ENCODE measurements at regions not wholly inside any gene's neighbourhood (a gene's known extent, or its start where the extent isn't known, plus 50 kb on each side); places are given as distances from the start of the nearest gene placed in this dataset.

GRCh38 chr2:145687442-145688134 is 1167.7 kb upstream of the ZEB2 start:
- Mint-ChIP-seq H3K9me3 (ENCODE audit: low read depth) (no peaks in the 10 kb centered on the region), H3K36me3 (ENCODE audit: low read depth) (no peaks in the 10 kb centered on the region), H3K27ac (ENCODE audit: unreplicated experiment) (no peak overlapping the region), H3K4me1 (ENCODE audit: low read depth) (peaks cover 3% of the 10 kb centered on the region), H3K27me3 (ENCODE audit: low read depth) (no peaks in the 10 kb centered on the region), H3K4me3 (ENCODE audit: unreplicated experiment) (no peak overlapping the region)
- TF ChIP-seq, protein P1, sequence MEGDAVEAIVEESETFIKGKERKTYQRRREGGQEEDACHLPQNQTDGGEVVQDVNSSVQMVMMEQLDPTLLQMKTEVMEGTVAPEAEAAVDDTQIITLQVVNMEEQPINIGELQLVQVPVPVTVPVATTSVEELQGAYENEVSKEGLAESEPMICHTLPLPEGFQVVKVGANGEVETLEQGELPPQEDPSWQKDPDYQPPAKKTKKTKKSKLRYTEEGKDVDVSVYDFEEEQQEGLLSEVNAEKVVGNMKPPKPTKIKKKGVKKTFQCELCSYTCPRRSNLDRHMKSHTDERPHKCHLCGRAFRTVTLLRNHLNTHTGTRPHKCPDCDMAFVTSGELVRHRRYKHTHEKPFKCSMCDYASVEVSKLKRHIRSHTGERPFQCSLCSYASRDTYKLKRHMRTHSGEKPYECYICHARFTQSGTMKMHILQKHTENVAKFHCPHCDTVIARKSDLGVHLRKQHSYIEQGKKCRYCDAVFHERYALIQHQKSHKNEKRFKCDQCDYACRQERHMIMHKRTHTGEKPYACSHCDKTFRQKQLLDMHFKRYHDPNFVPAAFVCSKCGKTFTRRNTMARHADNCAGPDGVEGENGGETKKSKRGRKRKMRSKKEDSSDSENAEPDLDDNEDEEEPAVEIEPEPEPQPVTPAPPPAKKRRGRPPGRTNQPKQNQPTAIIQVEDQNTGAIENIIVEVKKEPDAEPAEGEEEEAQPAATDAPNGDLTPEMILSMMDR (IDR thresholded peaks at IDR 0.05): no peak
- DNase-seq (ENCODE audit: low spot score): no peak

DNA sequence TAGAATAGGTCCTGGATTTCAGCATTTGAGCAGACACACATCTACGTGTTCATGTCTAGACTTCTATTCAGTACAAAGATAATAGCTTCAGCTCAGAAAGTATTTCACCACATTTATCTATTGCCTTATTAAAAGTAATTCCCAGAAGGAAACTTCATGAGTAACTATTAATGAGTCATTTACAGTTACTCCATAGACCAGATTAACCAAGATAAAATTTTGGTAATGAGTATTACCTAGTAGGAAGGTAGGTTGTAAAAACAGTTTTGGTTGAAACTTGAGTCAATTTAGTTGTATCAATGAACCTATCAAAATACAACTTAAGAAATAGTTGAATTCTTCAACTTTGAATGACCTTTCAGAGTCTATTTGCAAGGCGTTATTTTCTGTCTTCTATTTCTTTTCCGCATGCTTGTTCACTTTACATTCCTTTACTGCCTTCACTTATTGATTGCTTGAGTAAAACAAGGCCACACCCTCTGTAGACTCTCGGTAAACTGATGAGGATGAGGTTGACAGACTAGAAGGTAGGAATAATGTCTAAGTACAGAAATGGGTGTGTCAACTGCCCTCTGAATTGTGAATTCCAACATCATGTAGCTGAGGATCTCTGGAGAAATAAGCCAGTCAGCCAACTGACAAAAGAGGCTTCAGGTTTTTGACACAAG is 1165.6 kb upstream of the ZEB2 start:
- H3K27ac Mint-ChIP-seq (ENCODE audit: unreplicated experiment): no peak overlapping the region
- TF ChIP-seq, protein P1 (IDR thresholded peaks at IDR 0.05): no peak

DNA sequence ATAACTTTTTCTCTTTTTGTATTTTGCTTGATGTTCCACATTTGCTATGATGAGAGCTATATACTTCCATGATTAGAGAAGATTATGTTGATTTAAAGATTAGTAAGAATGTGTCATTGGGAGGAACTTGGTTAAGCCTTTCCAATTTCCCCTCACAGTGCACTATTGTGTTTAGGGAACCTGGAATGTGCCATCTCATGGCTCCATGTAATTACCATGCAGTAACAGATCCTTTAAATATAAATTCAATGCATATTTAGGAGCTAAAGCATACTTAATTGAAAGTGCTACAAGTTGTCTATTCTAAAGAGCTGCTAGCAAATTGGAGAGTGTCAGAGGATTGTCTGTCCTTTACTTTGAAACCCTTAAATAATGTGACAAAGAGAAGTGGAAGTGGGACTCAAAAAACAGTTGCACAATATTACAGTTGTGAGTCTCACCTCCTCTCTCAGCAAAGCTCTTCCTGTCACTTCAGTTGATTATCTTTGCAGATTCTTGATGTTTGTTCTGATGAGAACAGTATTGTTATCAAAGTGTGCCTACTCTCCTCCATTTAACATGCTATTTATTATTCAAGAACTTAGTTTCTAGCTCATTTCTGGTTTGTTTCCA is 1162.7 kb upstream of the ZEB2 start:
- no peak for DNase-seq (ENCODE audit: low spot score)
- H3K4me3 Mint-ChIP-seq (ENCODE audit: unreplicated experiment): no peak overlapping the region
- peaks cover 5% of the 10 kb centered on the region for H3K4me1 Mint-ChIP-seq (ENCODE audit: low read depth)
- peaks cover 3% of the 10 kb centered on the region for H3K9me3 Mint-ChIP-seq (ENCODE audit: low read depth)
- H3K27me3 Mint-ChIP-seq (ENCODE audit: low read depth): no peaks in the 10 kb centered on the region
- peaks cover 2% of the 10 kb centered on the region for H3K36me3 Mint-ChIP-seq (ENCODE audit: low read depth)
- TF ChIP-seq, protein P1 (IDR thresholded peaks at IDR 0.05): no peak
- no peak overlapping the region for H3K27ac Mint-ChIP-seq (ENCODE audit: unreplicated experiment)

More for the DNA sequence above, 1165.6 kb upstream of the ZEB2 start:
- peaks cover 3% of the 10 kb centered on the region for H3K4me1 Mint-ChIP-seq (ENCODE audit: low read depth)
- no peak overlapping the region for H3K4me3 Mint-ChIP-seq (ENCODE audit: unreplicated experiment)
- no peaks in the 10 kb centered on the region for H3K9me3 Mint-ChIP-seq (ENCODE audit: low read depth)
- no peak for DNase-seq (ENCODE audit: low spot score)
- H3K36me3 Mint-ChIP-seq (ENCODE audit: low read depth): no peaks in the 10 kb centered on the region
- H3K27me3 Mint-ChIP-seq (ENCODE audit: low read depth): no peaks in the 10 kb centered on the region

DNA sequence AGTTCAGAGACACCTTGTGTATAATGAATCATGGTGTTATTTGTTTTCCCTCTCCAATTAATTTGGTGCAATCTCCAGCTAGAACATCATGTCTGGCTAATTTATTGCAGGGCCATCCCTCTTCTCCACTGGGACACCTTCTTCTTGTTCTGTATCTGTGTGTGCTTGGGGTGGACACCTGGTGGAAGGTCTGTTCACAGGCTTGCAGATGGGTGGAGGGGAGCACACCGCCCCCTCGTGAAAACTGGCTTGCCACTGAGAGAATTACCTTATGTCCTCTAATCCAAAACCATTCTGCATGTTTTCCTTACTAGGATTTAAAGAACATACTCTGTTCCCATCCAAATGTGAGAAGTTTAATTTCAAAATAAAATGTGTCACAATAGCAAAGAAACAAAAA is 1160.4 kb upstream of the ZEB2 start:
- Mint-ChIP-seq H3K9me3 (ENCODE audit: low read depth) (peaks cover 3% of the 10 kb centered on the region), H3K4me3 (ENCODE audit: unreplicated experiment) (no peak overlapping the region), H3K36me3 (ENCODE audit: low read depth) (peaks cover 2% of the 10 kb centered on the region), H3K27ac (ENCODE audit: unreplicated experiment) (no peak overlapping the region), H3K4me1 (ENCODE audit: low read depth) (peaks cover 2% of the 10 kb centered on the region), H3K27me3 (ENCODE audit: low read depth) (no peaks in the 10 kb centered on the region)
- no peak for DNase-seq (ENCODE audit: low spot score)
- TF ChIP-seq, protein P1 (IDR thresholded peaks at IDR 0.05): no peak

DNA sequence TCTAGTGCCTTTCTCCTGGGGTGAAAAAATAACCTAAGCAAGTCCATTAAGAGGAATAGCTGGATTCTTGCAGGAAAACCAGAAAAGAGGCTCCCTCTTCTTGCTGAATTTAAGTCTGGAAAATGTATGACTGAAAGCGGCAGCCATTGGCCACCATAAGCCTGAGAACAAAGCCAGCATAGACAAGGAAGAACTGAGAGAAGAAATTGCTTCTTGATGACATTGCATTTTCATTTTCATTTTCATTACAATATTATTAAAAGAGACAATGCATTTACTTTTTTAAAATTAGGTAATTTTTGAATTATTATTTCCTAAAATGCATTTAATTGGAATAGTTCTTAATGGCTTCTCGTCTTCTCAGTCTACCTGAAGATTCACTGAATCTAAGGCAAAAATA is 1157.5 kb upstream of the ZEB2 start:
- Mint-ChIP-seq H3K9me3 (ENCODE audit: low read depth) (peaks cover 3% of the 10 kb centered on the region), H3K4me3 (ENCODE audit: unreplicated experiment) (no peak overlapping the region), H3K36me3 (ENCODE audit: low read depth) (peaks cover 2% of the 10 kb centered on the region), H3K4me1 (ENCODE audit: low read depth) (peaks cover 2% of the 10 kb centered on the region), H3K27ac (ENCODE audit: unreplicated experiment) (no peak overlapping the region), H3K27me3 (ENCODE audit: low read depth) (no peaks in the 10 kb centered on the region)
- DNase-seq (ENCODE audit: low spot score): no peak
- TF ChIP-seq, protein P1 (IDR thresholded peaks at IDR 0.05): no peak
